RWPE2 (cell line): ENCODE measurements at regions not wholly inside any gene's neighbourhood (a gene's known extent, or its start where the extent isn't known, plus 50 kb on each side); places are given as distances from the start of the nearest gene placed in this dataset.

ENCODE experiments used
- ATAC-seq: fragments of 200-7000 bp; cut with Tn5 transposase; 3 replicates; pipeline ENCODE4 v1.9.1; 2021; ENCODE audit warnings: low read depth
- DNase-seq: peaks from one replicate; pipeline ENCODE4 v3.0.0-alpha.2; 2020; ENCODE audit warnings: low spot score
- H3K27ac ChIP-seq: fragments of 450-650 bp; 2 replicates; pipeline ENCODE4 v1.5.1; 2017; ENCODE audit warnings: mild to moderate bottlenecking; ENCODE audit not compliant: poor library complexity, severe bottlenecking
- H3K27me3 ChIP-seq: fragments of 250-450 bp; sonication (Bioruptor Pico); 2 replicates; pipeline ENCODE4 v1.5.1; 2021; ENCODE audit warnings: mild to moderate bottlenecking, moderate library complexity; ENCODE audit not compliant: insufficient read depth, poor library complexity, severe bottlenecking
- H3K36me3 ChIP-seq: fragments of 250-450 bp; sonication (Bioruptor Pico); 2 replicates; pipeline ENCODE4 v1.5.1; 2020; ENCODE audit warnings: low read depth, mild to moderate bottlenecking, moderate library complexity
- H3K4me1 ChIP-seq: fragments of 250-450 bp; sonication (Bioruptor Pico); 2 replicates; pipeline ENCODE4 v1.5.1; 2021; ENCODE audit warnings: mild to moderate bottlenecking, moderate library complexity; ENCODE audit not compliant: insufficient read depth, poor library complexity, severe bottlenecking
- H3K4me3 ChIP-seq: fragments of 250-450 bp; sonication (Bioruptor Pico); 2 replicates; pipeline ENCODE4 v1.5.1; 2021; ENCODE audit warnings: mild to moderate bottlenecking, moderate library complexity; ENCODE audit not compliant: severe bottlenecking
- H3K9me3 ChIP-seq: fragments of 250-450 bp; sonication (Bioruptor Pico); 2 replicates; pipeline ENCODE4 v1.5.1; 2021; ENCODE audit warnings: mild to moderate bottlenecking, moderate library complexity; ENCODE audit not compliant: severe bottlenecking
- CTCF ChIP-seq: fragments of 450-650 bp; IDR thresholded peaks from one replicate; pipeline ENCODE4 v1.5.1; 2017; ENCODE audit warnings: mild to moderate bottlenecking, moderate library complexity; ENCODE audit not compliant: poor library complexity, severe bottlenecking

- H3K27me3 ChIP-seq: no peaks in the 10 kb centered on the region
- no peaks in the 10 kb centered on the region for H3K9me3 ChIP-seq
- DNase-seq: no peak
- no peak overlapping the region for H3K4me3 ChIP-seq
- no peak for TF ChIP-seq CTCF
- ATAC-seq: no peak
- no peaks in the 10 kb centered on the region for H3K36me3 ChIP-seq
- no peak overlapping the region for H3K27ac ChIP-seq
- H3K4me1 ChIP-seq: no peaks in the 10 kb centered on the region
Observed at GRCh38 chr11:131307506-131307905, 62.9 kb upstream of the NTM start.

DNA sequence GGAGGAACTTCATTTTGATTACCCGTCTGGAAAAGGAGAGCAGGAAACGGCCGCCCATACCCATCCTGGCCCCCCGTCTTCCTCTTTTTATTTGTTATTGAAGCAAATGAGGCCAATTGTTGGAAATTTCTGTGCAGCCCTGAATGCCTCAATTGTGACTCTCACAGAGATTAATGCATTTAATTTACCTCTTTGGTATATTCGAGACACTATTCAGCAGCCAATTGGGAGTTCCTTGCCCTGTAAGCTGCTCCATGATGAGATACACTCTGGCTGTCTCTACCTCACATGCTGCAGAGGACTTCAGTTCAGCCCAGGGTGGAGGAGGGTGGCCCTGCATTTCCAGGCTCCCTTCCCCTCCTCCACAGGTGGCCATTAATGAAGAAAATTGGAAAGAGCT is 60.6 kb upstream of the NTM start:
- ATAC-seq (no peak), DNase-seq (no peak)
- Histone ChIP-seq H3K9me3 (no peaks in the 10 kb centered on the region), H3K27me3 (no peaks in the 10 kb centered on the region), H3K4me3 (no peak overlapping the region), H3K4me1 (no peaks in the 10 kb centered on the region), H3K36me3 (no peaks in the 10 kb centered on the region), H3K27ac (no peak overlapping the region)
- TF ChIP-seq CTCF: no peak

DNA sequence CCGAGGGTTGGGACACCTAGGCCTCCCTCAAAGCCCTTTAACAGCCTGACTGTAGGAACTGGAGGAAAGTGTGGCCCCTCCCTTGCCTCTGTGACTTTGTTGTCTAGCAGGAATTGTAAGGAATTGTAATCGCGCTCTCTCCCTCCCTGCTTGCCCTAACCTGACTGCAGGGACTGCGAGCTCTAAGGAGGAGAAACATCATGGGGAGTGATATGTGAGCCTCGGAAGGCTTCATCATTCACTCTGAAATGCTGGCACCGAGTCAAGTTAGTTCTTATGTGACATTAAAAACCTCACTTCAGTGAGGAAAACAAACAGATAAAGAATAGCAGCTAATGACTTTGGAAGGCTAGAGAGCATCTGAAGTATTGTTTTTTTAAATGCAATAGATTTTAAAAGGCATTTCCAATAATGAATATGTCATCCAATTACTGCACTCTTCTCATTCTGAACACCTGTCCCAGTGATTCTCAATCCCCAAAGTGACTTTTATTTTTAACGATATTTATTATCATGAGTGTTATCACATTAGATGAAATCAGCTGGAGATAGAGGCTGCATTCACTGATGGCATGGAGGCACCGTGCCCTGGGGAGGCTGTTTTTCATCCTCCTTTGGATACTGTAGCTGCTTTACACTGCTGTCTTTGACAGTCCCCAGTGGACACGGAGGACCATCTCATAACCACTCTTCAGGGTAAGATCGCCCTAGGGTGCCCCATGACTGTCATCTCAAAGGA is 58.5 kb upstream of the NTM start:
- DNase-seq: no peak
- H3K9me3 ChIP-seq: no peaks in the 10 kb centered on the region
- H3K4me1 ChIP-seq: no peaks in the 10 kb centered on the region
- no peaks in the 10 kb centered on the region for H3K36me3 ChIP-seq
- no peaks in the 10 kb centered on the region for H3K27me3 ChIP-seq
- no peak for ATAC-seq
- no peak overlapping the region for H3K27ac ChIP-seq
- H3K4me3 ChIP-seq: no peak overlapping the region
- TF ChIP-seq CTCF: no peak
